Kidney (tissue), 13 donors: ENCODE measurements at regions not wholly inside any gene's neighbourhood (a gene's known extent, or its start where the extent isn't known, plus 50 kb on each side); places are given as distances from the start of the nearest gene placed in this dataset.

Experiments used
- DNase-seq, 5 donors: peaks; one replicate each; pipeline ENCODE4 v3.0.0-alpha.2; 2013 to 2020
- FAIRE-seq: peaks from 2 replicates; lab custom pipeline; 2012; peaks lifted over from hg19 to GRCh38; lab: Jason Lieb, UNC
- H3K27ac ChIP-seq, 2 donors: one replicate each; pipeline ENCODE4 v1.7.0; 2013; ENCODE audit warnings: low read depth in 2 of 2, low read length in 2 of 2, inconsistent platforms in 1 of 2
- H3K27me3 ChIP-seq: one replicate; pipeline ENCODE4 v1.7.1; 2013; ENCODE audit warnings: low read length, inconsistent platforms; ENCODE audit not compliant: control insufficient read depth, insufficient read depth
- H3K36me3 ChIP-seq, 3 donors: one replicate each; pipeline versions ENCODE4 v1.7.0 to v1.7.1; 2013; ENCODE audit warnings: low read length in 3 of 3, control low read depth in 1 of 3, inconsistent platforms in 1 of 3; ENCODE audit not compliant: insufficient read depth in 3 of 3, control insufficient read depth in 2 of 3
- H3K4me1 ChIP-seq, 3 donors: one replicate each; pipeline versions ENCODE4 v1.7.0 to v1.7.1; 2013; ENCODE audit warnings: low read length in 3 of 3, inconsistent platforms in 1 of 3, low read depth in 1 of 3; ENCODE audit not compliant: control insufficient read depth in 2 of 3, insufficient read depth in 2 of 3
- H3K4me3 ChIP-seq, 3 donors: one replicate each; pipeline versions ENCODE4 v1.7.0 to v1.8.1; 2013; ENCODE audit warnings: low read length in 3 of 3, control low read depth in 1 of 3, inconsistent platforms in 1 of 3
- H3K9ac ChIP-seq, 3 donors: one replicate each; pipeline versions ENCODE4 v1.7.0 to v1.7.1; 2013; ENCODE audit warnings: low read length in 3 of 3, control low read depth in 1 of 3, inconsistent platforms in 1 of 3
- H3K9me3 ChIP-seq, 3 donors: one replicate each; pipeline versions ENCODE4 v1.7.0 to v1.7.1; 2013; ENCODE audit warnings: low read length in 3 of 3, control low read depth in 1 of 3, inconsistent platforms in 1 of 3; ENCODE audit not compliant: control insufficient read depth in 2 of 3, insufficient read depth in 1 of 3
- CTCF ChIP-seq: IDR thresholded peaks from 3 replicates; pipeline ENCODE4 v1.5.1; 2012; ENCODE audit warnings: mild to moderate bottlenecking, moderate library complexity, borderline replicate concordance; ENCODE audit not compliant: insufficient read depth; ENCODE audit errors: extremely low read depth
- intact Hi-C: fragments of 100-400 bp; cut with DNase I; formaldehyde crosslinking; loops from one replicate; pipeline ENCODE4 v1.11.1; 2022
- donor health status: control.
- donor health status: control.
- donor health status: control.
- donor health status: control.
- donor health status: control.
- donor health status: DM: yes; HTN: yes; CAD: no.
- donor health status: Normal renal cell carcinoma (clear cell type).

- intact Hi-C loops = no loop called here
- no peak for TF ChIP-seq CTCF
- Histone ChIP-seq H3K27ac (no peak overlapping the region), H3K9ac (no peak overlapping the region), H3K27me3 (no peaks in the 10 kb centered on the region), H3K9me3 (no peaks in the 10 kb centered on the region), H3K4me1 (no peaks in the 10 kb centered on the region), H3K4me3 (no peak overlapping the region), H3K36me3 (no peaks in the 10 kb centered on the region)
- DNase-seq (no peak), FAIRE-seq (no peak)
These were observed 1008.3 kb downstream of the EFNB2 start for GRCh38 chr13:105527127-105527526.

- FAIRE-seq (no peak), DNase-seq (no peak)
- Histone ChIP-seq H3K9me3 (no peaks in the 10 kb centered on the region), H3K4me1 (no peaks in the 10 kb centered on the region), H3K36me3 (no peaks in the 10 kb centered on the region), H3K27me3 (no peaks in the 10 kb centered on the region), H3K9ac (no peak overlapping the region), H3K4me3 (no peak overlapping the region), H3K27ac (no peak overlapping the region)
- intact Hi-C loops = no loop called here
- no peak for TF ChIP-seq CTCF
These were observed 1015.7 kb downstream of the EFNB2 start for GRCh38 chr13:105519771-105520170.

- no peak for DNase-seq
- FAIRE-seq = no peak
- Histone ChIP-seq H3K9me3 (no peaks in the 10 kb centered on the region), H3K4me1 (no peaks in the 10 kb centered on the region), H3K27me3 (no peaks in the 10 kb centered on the region), H3K36me3 (no peaks in the 10 kb centered on the region), H3K4me3 (no peak overlapping the region), H3K27ac (no peak overlapping the region), H3K9ac (no peak overlapping the region)
- intact Hi-C loops = no loop called here
- TF ChIP-seq CTCF = no peak
These were observed 1017.4 kb downstream of the EFNB2 start for GRCh38 chr13:105518086-105518485.

DNA sequence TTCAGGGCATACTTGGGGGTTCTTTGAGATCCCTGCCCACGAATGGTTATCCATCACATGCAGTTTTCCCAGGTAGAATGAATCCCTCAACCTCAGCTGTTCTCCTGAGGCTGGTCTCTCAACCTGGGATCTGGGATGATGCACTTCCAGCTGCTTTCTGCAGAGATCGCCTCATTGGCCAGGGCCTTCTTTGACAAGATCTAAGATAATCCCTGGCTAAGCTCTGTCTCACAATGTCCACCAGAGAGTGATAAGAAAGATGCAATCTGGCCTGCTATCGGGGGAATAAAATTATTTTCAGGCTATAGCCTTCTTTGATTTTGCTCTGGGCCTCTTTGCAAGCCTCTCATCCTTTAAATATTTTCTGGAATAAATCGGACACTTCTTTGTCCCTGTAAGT, 1021.1 kb downstream of the EFNB2 start:
- no peak overlapping the region for H3K27ac ChIP-seq
- no peak overlapping the region for H3K4me3 ChIP-seq
- FAIRE-seq (no peak), DNase-seq (no peak)
- H3K9me3 ChIP-seq = no peaks in the 10 kb centered on the region
- H3K36me3 ChIP-seq = no peaks in the 10 kb centered on the region
- no peaks in the 10 kb centered on the region for H3K4me1 ChIP-seq
- TF ChIP-seq CTCF = no peak
- intact Hi-C loops = no loop called here
- no peaks in the 10 kb centered on the region for H3K27me3 ChIP-seq
- H3K9ac ChIP-seq = no peak overlapping the region
